ENCODE measurements at regions not wholly inside any gene's neighbourhood (a gene's known extent, or its start where the extent isn't known, plus 50 kb on each side); places are given as distances from the start of the nearest gene placed in this dataset.
A peak's percentile ranks its signal among the peaks of the same experiment; 100 is the strongest.

DNA sequence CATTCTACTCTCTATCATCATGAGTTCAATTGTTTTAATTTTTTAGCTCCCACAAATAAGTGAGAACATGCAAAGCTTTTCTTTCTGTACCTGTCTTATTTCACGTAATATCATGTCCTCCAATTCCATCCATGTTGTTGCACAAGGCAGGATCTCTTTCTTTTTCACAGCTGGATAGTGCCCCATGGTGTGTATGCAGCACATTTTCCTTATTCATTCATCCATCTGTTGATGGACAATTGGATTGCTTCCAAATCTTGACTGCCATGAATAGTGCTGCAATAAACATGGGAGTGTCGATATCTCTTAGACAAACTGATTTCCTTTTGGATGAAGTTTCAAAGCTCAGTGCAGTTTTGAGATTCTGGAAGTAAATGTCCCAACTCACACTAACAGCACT, 326.9 kb downstream of the FGF9 start:
- H3K9me3 ChIP-seq (ENCODE audit: control insufficient read depth, insufficient read depth, low read length) = no peaks in the 10 kb centered on the region
- no peak overlapping the region for H3K4me3 ChIP-seq (ENCODE audit: low read depth, low read length)
- DNase-seq (ENCODE audit: low read depth, low spot score) = no peak
- H3K27ac ChIP-seq (ENCODE audit: low read depth, low read length) = no peak overlapping the region
- H3K27me3 ChIP-seq (ENCODE audit: control insufficient read depth, insufficient read depth, low read length) = peaks cover 2% of the 10 kb centered on the region
- POLR2A ChIA-PET = no interaction called here
- CTCF ChIA-PET = no interaction called here
- TF ChIP-seq, protein P1, sequence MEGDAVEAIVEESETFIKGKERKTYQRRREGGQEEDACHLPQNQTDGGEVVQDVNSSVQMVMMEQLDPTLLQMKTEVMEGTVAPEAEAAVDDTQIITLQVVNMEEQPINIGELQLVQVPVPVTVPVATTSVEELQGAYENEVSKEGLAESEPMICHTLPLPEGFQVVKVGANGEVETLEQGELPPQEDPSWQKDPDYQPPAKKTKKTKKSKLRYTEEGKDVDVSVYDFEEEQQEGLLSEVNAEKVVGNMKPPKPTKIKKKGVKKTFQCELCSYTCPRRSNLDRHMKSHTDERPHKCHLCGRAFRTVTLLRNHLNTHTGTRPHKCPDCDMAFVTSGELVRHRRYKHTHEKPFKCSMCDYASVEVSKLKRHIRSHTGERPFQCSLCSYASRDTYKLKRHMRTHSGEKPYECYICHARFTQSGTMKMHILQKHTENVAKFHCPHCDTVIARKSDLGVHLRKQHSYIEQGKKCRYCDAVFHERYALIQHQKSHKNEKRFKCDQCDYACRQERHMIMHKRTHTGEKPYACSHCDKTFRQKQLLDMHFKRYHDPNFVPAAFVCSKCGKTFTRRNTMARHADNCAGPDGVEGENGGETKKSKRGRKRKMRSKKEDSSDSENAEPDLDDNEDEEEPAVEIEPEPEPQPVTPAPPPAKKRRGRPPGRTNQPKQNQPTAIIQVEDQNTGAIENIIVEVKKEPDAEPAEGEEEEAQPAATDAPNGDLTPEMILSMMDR (IDR thresholded peaks at IDR 0.05; ENCODE audit: low read depth, low read length) = no peak

DNA sequence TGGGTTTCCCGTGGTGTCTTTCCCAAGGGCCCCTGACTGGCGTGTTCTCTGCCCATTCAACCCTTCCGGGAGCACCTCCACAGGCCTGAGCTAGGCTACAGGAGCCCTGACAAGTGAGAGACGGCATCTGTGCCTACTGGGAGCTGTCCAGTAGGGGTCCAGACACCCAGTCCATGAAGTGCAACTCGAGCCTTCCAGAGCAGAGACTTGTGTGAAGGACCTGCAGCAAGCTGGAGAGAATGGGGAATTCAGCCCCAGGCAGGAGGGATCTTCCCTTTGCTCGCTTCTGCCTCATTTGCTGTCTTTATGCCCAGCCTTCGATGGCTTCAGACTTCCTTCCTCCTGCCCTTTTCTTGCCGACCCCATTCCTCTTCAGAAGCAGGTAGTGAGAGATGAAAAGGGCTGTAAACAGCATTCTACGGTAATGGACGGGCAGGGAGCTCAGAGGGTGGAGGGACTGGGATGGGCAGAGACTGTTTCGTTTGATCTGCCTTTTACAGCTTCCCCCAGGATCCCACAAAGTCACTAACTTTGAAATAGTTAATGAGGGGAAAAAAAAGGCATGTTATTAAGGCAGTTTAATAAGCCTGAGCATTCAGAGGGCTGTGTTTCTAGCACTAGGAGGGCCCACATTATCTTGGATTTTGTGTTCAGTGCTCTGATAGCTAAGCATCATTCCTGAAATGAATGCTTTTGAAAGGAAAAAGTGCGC, 327.6 kb downstream of the FGF9 start:
- TF ChIP-seq, protein P1 (IDR thresholded peaks at IDR 0.05; ENCODE audit: low read depth, low read length) = peak; percentile 11; the same call in 1 of the 2 replicates
- Histone ChIP-seq H3K27ac (ENCODE audit: low read depth, low read length) (no peak overlapping the region), H3K27me3 (ENCODE audit: control insufficient read depth, insufficient read depth, low read length) (peaks cover 2% of the 10 kb centered on the region), H3K9me3 (ENCODE audit: control insufficient read depth, insufficient read depth, low read length) (no peaks in the 10 kb centered on the region), H3K4me3 (ENCODE audit: low read depth, low read length) (no peak overlapping the region)
- ChIA-PET CTCF (interaction anchor here (0.7 kb wide), 1 partner anchor 360 kb away, joined by 3 read pairs; no protein-coding TSS in a partner anchor), POLR2A (no interaction called here)
- no peak for DNase-seq (ENCODE audit: low read depth, low spot score)

DNA sequence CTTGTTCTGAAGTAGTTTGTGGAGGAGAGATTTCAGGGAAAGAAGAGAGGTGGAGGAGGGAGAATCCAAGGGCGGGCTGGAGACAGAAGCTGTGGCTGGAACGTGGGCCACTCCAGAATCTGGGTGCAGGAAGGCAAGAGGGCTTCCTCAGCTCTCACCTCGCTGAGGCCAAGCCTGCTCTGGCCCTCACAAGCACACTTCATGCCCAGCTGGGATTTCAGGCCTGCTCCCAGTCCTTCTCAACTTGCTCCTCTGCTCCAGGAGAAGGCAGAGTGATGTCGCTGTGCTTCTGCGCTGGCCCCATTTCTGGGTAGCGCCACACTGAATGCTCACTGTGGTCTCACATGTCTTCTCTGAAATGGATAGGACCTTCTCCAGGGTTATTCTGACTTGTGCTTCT, 328.8 kb downstream of the FGF9 start:
- ChIA-PET CTCF (no interaction called here), POLR2A (no interaction called here)
- no peak overlapping the region for H3K27ac ChIP-seq (ENCODE audit: low read depth, low read length)
- peaks cover 2% of the 10 kb centered on the region for H3K27me3 ChIP-seq (ENCODE audit: control insufficient read depth, insufficient read depth, low read length)
- TF ChIP-seq, protein P1 (IDR thresholded peaks at IDR 0.05; ENCODE audit: low read depth, low read length) = no peak
- H3K9me3 ChIP-seq (ENCODE audit: control insufficient read depth, insufficient read depth, low read length) = no peaks in the 10 kb centered on the region
- DNase-seq (ENCODE audit: low read depth, low spot score) = no peak
- no peak overlapping the region for H3K4me3 ChIP-seq (ENCODE audit: low read depth, low read length)

DNA sequence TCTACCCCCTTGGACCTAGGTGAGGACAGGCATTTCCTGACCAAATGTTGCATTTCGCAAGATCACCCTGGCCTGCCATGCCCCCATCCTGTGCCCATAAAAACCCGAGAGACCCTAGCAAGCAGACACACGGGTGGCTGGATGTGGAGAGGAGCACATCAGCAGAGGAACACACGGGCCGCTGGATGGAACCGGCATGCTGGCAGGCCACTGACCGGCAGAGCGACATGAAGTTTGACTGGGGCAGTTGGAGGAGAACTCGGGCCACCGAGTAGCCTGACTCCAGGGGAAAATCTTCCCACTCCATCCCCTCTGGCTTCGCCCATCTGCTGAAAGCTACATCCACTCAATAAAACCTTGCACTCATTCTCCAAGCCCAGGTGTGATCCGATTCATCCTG, 329.3 kb downstream of the FGF9 start:
- CTCF ChIA-PET = no interaction called here

DNA sequence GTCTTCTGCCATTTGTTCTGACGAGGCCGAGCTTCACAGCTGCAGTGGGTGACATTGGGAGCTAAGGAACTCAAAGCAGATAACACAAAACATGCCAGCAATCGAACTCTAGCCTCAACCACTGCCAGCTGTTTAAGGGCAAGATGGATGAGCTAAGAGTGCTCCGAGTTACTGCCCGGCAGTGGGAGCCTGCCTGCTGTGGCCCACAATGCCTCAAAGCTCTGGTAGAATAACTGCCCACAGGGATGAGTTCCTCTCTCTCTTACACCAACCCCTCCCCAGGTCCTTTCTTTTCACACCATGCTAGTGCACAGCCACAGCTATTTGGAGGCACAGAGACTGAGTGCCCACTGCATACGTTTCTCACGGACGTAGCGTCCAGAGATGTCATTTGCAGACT, 330.5 kb downstream of the FGF9 start:
- no peak overlapping the region for H3K27ac ChIP-seq (ENCODE audit: low read depth, low read length)
- H3K9me3 ChIP-seq (ENCODE audit: control insufficient read depth, insufficient read depth, low read length) = no peaks in the 10 kb centered on the region
- no peak overlapping the region for H3K4me3 ChIP-seq (ENCODE audit: low read depth, low read length)
- no peak for DNase-seq (ENCODE audit: low read depth, low spot score)
- CTCF ChIA-PET = no interaction called here
- TF ChIP-seq, protein P1 (IDR thresholded peaks at IDR 0.05; ENCODE audit: low read depth, low read length) = no peak
- POLR2A ChIA-PET = no interaction called here
- peaks cover 2% of the 10 kb centered on the region for H3K27me3 ChIP-seq (ENCODE audit: control insufficient read depth, insufficient read depth, low read length)

More for the DNA sequence above, 329.3 kb downstream of the FGF9 start:
- TF ChIP-seq, protein P1 (IDR thresholded peaks at IDR 0.05; ENCODE audit: low read depth, low read length) = no peak
- no peak for DNase-seq (ENCODE audit: low read depth, low spot score)
- Histone ChIP-seq H3K27ac (ENCODE audit: low read depth, low read length) (no peak overlapping the region), H3K9me3 (ENCODE audit: control insufficient read depth, insufficient read depth, low read length) (no peaks in the 10 kb centered on the region), H3K4me3 (ENCODE audit: low read depth, low read length) (no peak overlapping the region), H3K27me3 (ENCODE audit: control insufficient read depth, insufficient read depth, low read length) (peaks cover 2% of the 10 kb centered on the region)
- POLR2A ChIA-PET = no interaction called here

All from AG04450 (cell line).